Fibroblast of pulmonary artery (primary cell): ENCODE measurements at regions not wholly inside any gene's neighbourhood (a gene's known extent, or its start where the extent isn't known, plus 50 kb on each side); places are given as distances from the start of the nearest gene placed in this dataset.

ENCODE experiments used
- DNase-seq: peaks from one replicate; pipeline ENCODE4 v3.0.0-alpha.2; 2010; ENCODE audit warnings: low read depth
- H3K4me3 ChIP-seq: replicated peaks from 2 replicates; pipeline ENCODE4 v1.5.1; 2011; ENCODE audit warnings: low read depth, mild to moderate bottlenecking, control low read depth, low read length, moderate library complexity
- TF ChIP-seq, protein P1 (sequence below): IDR thresholded peaks from 2 replicates; pipeline ENCODE4 v1.5.1; 2011; ENCODE audit warnings: mild to moderate bottlenecking, control low read depth, low read length, inconsistent platforms; ENCODE audit errors: missing control alignments

DNA sequence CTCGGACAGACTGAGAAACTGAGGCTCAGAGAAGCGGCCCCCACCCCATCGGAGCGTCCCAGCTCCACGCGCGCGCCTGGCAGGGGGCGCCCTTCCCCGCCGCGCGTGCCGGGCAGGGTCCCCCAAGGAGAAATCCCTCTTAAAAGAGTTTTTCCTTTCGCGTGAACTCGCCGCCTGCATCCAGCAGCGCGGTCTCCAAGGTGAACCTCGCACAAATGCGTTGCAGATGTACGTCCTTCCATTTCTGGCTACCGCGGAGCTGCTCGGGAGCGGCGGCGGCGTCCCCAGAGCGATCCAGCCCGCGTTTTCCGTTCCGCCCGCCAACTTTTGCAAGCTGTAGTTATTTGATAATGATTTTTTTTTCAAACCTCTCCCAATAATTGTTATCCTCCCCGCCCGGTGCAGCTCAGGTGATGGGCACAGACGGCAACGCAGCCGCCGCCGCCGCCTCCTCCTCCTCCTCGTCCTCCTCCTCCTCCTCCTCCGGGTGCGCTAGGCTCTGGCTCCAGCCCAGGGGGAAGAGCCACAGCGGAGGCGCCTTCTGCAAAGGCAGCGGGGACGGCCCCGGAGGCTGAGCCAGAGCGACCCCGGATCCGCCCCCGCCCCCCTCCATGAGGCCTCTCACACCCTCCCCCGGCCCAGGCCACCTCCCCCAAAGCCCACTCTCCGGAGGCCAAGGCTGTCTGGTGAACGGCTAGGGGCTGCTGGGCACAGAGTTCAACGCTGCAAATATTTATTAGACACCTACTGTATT, 74.0 kb upstream of the CUX1 start:
- peak; percentile 58 for DNase-seq
- peak overlapping the region; percentile 52 for H3K4me3 ChIP-seq
- TF ChIP-seq, protein P1, sequence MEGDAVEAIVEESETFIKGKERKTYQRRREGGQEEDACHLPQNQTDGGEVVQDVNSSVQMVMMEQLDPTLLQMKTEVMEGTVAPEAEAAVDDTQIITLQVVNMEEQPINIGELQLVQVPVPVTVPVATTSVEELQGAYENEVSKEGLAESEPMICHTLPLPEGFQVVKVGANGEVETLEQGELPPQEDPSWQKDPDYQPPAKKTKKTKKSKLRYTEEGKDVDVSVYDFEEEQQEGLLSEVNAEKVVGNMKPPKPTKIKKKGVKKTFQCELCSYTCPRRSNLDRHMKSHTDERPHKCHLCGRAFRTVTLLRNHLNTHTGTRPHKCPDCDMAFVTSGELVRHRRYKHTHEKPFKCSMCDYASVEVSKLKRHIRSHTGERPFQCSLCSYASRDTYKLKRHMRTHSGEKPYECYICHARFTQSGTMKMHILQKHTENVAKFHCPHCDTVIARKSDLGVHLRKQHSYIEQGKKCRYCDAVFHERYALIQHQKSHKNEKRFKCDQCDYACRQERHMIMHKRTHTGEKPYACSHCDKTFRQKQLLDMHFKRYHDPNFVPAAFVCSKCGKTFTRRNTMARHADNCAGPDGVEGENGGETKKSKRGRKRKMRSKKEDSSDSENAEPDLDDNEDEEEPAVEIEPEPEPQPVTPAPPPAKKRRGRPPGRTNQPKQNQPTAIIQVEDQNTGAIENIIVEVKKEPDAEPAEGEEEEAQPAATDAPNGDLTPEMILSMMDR: peak; percentile 22

DNA sequence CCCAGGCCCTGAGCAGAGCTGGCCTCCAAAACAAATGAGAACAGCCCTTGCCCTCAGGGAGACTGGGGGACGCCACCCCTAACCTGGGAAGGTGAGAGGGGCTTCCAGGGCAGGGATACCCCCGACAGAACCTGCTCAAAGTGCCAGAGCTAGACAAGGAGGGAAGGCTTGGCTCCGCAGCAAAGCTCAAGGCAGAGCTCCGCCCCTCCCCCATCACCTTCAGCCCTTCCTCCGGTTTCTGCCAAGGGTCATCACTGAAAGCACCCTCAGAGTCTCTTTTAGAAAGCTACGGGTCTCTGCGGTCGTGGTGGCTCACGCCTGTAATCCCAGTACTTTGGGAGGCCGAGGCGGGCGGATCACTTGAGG, 73.4 kb upstream of the CUX1 start:
- TF ChIP-seq, protein P1: no peak
- DNase-seq: no peak
- no peak overlapping the region for H3K4me3 ChIP-seq

DNA sequence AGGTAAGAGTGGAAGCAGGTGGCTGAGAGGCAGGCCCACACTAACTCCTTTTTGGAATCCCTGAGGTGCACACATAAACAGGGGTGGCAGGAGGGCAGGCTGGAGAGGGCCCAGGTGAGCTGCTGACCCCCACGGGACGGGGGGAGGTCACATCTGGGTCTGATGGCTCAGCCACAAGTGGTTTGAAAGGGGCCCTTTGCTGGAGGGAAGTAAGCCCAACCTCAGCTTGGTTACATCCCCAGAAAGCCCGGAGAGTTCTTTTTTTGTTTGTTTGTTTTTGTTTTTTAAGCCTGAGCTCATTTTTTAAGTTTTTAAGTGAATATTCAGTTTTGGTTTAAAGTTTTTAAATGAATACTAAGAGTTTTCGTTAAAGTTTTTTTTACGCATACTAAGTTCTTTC, 72.8 kb upstream of the CUX1 start:
- no peak for DNase-seq
- H3K4me3 ChIP-seq: no peak overlapping the region
- TF ChIP-seq, protein P1: no peak

DNA sequence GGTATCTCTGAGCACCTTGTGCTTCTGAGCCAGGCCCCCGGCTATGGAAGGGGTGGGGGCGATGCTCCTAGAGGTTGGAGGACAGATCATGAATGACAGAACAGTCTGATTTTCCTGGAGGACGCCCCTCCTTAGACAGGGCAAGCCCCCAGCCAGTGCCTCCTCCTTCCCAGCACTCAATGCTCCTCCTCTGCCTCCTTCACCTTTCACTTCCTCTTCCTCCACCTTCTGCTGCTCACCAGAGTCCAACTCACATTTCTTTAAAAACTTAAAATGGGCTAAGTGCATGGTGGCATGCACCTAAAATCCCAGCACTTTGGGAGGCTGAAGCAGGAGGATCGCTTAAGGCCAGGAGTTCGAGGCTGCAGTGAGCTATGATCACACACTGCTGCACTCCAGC, 71.1 kb upstream of the CUX1 start:
- no peak overlapping the region for H3K4me3 ChIP-seq
- TF ChIP-seq, protein P1: no peak
- no peak for DNase-seq

DNA sequence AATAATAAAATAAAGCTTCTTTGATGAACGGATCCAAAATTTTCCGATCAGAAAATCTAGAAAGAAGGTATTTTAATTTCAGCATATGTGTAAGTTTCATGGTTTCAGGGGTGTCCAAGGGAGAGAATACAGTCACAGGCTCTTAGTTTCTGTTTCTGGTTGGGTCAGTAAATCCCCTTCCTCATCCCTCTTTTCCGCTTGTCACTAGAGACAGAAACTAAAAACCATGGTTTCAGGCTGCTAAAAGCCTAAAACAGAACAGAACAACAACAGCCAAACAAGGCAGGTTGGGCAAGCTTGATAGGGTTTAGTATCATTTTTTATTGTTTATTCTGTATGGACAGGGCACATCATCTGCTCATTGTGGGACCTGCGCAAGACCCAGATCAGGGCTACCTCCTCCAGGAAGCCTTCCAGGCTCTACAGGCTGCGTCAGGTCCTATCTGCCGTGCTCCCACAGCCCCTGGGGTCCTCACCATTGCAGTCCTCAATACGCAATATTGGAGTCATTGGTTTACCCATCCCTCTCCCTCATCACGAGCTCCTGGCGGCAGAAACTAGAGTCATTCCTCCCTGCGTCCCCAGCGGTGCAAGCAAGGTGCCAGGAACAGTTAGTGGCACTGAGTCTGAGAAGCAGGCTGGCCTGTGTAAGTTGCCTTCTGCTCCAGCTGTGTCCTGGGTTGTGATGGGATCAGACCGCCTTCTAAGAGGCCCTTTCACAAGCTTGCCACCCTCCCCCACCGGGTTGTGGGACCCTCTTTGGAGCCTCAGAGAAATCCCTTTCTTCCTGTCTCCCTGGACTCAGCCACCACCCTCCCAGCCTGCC, 70.2 kb upstream of the CUX1 start:
- DNase-seq: no peak
- no peak overlapping the region for H3K4me3 ChIP-seq
- TF ChIP-seq, protein P1: no peak

DNA sequence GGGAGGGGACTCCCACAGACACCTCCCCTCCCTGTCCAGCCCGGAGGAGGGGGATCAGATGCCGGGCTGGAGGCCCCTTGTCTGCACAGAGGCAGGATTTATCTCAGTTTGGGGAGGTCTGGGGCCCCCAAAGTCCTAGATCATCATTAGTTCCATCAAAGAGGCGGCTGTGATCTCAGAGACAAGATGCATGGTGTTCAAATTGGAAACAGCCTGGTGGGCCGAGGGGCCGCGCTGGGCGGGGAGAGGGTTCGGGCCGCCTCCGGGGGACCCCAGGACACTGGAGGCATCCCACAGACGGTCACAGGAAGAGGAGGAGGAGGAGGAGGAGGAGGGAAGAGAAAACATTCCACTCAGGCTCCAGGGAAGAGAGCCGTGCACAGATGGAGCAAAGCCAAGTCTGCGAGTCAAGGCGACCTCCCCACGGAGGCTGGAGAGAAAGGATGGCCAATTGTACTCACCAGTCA, 69.5 kb upstream of the CUX1 start:
- no peak overlapping the region for H3K4me3 ChIP-seq
- TF ChIP-seq, protein P1: no peak

More for the DNA sequence above, 69.5 kb upstream of the CUX1 start:
- no peak for DNase-seq
